BE2C (cell line): ENCODE measurements at regions not wholly inside any gene's neighbourhood (a gene's known extent, or its start where the extent isn't known, plus 50 kb on each side); places are given as distances from the start of the nearest gene placed in this dataset.

Experiments
- DNase-seq: peaks from one replicate; pipeline ENCODE4 v3.0.0-alpha.2; 2020
- H3K27me3 ChIP-seq: fragments of 250-450 bp; sonication (Bioruptor Pico); 2 replicates; pipeline ENCODE4 v1.5.1; 2020; ENCODE audit warnings: mild to moderate bottlenecking
- H3K36me3 ChIP-seq: fragments of 250-450 bp; sonication (Bioruptor Pico); 2 replicates; pipeline ENCODE4 v1.5.1; 2020; ENCODE audit warnings: mild to moderate bottlenecking
- H3K4me1 ChIP-seq: fragments of 250-450 bp; sonication (Bioruptor Pico); 2 replicates; pipeline ENCODE4 v1.5.1; 2020
- H3K4me3 ChIP-seq: 2 replicates; pipeline ENCODE4 v1.5.1; 2011; ENCODE audit warnings: low read depth, low read length
- H3K9me3 ChIP-seq: fragments of 250-450 bp; sonication (Bioruptor Pico); 2 replicates; pipeline ENCODE4 v1.5.1; 2020
- TF ChIP-seq, protein P1 (sequence below): IDR thresholded peaks from 2 replicates; pipeline ENCODE4 v1.5.1; 2012; ENCODE audit warnings: mild to moderate bottlenecking, low read depth, low read length

DNA sequence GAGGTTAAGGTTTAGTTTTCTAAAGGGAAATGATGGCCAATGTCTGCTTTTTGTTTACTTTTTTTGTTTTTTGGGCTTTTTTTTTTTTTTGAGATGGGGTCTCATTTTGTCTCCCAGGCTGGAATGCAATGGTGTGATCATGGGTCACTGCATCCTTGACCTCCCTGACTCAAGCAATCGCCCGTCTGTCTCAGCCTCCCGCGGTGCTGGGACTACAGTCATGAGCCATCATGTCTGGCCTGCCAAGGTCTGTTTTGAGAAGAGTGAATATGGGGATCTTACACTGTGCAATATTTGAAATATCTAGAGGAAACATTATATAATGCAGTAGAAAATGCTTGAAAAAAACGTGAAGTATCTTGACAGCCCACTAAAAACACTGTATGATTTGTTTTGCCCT lies 162.5 kb downstream of the GASK1B start:
- Histone ChIP-seq H3K4me1 (no peaks in the 10 kb centered on the region), H3K9me3 (no peaks in the 10 kb centered on the region), H3K36me3 (no peaks in the 10 kb centered on the region), H3K4me3 (no peak overlapping the region), H3K27me3 (no peaks in the 10 kb centered on the region; the same call in 1 of the 2 replicates)
- TF ChIP-seq, protein P1, sequence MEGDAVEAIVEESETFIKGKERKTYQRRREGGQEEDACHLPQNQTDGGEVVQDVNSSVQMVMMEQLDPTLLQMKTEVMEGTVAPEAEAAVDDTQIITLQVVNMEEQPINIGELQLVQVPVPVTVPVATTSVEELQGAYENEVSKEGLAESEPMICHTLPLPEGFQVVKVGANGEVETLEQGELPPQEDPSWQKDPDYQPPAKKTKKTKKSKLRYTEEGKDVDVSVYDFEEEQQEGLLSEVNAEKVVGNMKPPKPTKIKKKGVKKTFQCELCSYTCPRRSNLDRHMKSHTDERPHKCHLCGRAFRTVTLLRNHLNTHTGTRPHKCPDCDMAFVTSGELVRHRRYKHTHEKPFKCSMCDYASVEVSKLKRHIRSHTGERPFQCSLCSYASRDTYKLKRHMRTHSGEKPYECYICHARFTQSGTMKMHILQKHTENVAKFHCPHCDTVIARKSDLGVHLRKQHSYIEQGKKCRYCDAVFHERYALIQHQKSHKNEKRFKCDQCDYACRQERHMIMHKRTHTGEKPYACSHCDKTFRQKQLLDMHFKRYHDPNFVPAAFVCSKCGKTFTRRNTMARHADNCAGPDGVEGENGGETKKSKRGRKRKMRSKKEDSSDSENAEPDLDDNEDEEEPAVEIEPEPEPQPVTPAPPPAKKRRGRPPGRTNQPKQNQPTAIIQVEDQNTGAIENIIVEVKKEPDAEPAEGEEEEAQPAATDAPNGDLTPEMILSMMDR = no peak
- DNase-seq = no peak

DNA sequence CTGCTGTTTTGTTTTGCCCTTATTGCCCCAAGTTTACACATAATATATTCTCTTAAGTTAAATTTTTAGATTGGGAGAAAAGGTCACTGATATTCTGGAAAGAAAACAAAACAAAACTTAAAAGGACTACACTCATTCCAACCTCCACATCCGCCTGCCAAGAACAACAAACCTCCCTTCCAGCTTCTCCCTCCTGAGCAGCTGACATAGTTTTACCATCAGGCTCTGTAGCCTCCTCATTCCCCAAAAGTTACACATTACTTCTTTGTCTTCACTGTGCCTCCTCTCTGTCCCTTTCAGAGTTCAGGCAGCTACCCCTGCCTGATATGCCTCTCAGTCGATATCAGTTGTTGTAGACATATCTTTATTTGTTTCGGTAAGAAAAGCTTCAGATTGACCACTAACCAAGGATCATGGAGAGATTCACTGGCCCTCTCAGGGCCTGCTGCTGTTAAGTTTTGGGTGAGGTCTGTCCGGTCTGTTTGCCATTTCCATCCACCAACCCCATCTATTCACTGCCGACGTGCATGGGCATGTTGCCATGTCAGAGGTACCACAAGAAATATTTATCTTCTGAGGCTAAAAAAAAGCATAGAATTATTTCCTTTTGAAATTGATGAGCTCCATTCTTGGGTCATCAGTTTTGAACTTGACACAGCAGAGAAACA lies 164.1 kb downstream of the GASK1B start:
- no peaks in the 10 kb centered on the region for H3K4me1 ChIP-seq
- no peaks in the 10 kb centered on the region; the same call in 1 of the 2 replicates for H3K27me3 ChIP-seq
- H3K9me3 ChIP-seq = no peaks in the 10 kb centered on the region
- TF ChIP-seq, protein P1 = no peak
- H3K36me3 ChIP-seq = no peaks in the 10 kb centered on the region
- H3K4me3 ChIP-seq = no peak overlapping the region
- DNase-seq = no peak

DNA sequence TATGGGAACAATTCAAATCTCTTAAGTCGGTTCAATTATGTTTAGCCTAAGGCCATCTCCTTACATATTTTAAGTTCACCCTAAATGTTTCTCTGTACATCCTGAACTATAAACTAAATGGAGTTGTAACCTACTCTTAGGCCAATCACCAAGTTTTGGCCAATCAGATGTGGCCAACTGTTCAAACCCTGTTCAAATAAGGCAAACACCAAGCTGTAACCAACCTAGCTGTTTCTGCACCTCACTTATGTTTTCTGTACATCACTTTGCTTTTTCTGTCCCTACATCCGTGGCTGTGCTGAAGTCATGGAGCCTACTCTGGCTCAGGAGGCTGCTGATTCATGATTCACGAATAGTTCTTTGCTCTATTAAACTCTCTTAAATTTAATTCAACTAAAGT lies 165.3 kb downstream of the GASK1B start:
- DNase-seq = no peak
- no peak overlapping the region for H3K4me3 ChIP-seq
- no peaks in the 10 kb centered on the region for H3K36me3 ChIP-seq
- no peaks in the 10 kb centered on the region for H3K9me3 ChIP-seq
- H3K27me3 ChIP-seq = no peaks in the 10 kb centered on the region; the same call in 1 of the 2 replicates
- TF ChIP-seq, protein P1 = no peak
- H3K4me1 ChIP-seq = no peaks in the 10 kb centered on the region

DNA sequence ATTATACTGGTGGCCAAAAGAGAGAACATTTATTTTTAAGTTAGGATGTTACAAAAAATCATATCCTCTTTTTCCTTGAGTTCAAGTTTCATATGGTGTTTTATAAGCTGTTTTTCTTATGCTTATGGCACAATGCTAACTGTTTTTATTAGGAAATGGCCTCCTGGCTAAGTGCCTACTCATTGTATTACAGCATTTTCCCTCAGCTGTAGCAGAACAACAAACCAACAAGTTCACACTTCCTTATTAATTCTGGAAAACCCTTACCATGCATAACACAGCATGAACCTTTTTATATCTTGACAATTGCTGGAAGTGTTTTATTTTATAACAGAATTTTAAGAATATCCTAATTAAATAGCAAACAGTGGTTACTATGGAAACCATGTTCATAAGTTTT lies 165.8 kb downstream of the GASK1B start:
- H3K4me3 ChIP-seq = no peak overlapping the region
- no peaks in the 10 kb centered on the region for H3K4me1 ChIP-seq
- H3K36me3 ChIP-seq = no peaks in the 10 kb centered on the region
- H3K27me3 ChIP-seq = no peaks in the 10 kb centered on the region; the same call in 1 of the 2 replicates
- no peak for DNase-seq
- no peaks in the 10 kb centered on the region for H3K9me3 ChIP-seq
- TF ChIP-seq, protein P1 = no peak

DNA sequence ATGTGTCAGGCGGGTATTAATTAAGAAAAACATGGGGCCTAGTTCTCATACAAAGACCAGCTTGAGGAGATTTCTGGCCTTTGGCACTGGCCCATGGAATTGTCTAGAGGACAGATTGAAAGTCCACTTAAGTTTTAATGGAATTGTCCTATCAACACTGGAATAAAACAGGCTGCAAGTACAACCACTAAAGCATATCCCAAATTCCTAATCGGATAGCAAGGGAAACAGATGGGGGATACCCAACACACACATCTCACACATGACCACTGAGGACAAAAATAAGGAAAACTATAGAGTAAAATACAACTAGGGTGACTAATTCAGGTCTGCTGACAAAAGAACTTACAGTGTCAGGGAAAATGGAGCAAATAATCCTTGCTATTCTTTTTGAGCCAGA lies 167.8 kb downstream of the GASK1B start:
- TF ChIP-seq, protein P1 = no peak
- H3K36me3 ChIP-seq = no peaks in the 10 kb centered on the region
- no peak for DNase-seq
- H3K4me1 ChIP-seq = no peaks in the 10 kb centered on the region
- H3K4me3 ChIP-seq = no peak overlapping the region
- H3K27me3 ChIP-seq = no peaks in the 10 kb centered on the region; the same call in 1 of the 2 replicates
- no peaks in the 10 kb centered on the region for H3K9me3 ChIP-seq

DNA sequence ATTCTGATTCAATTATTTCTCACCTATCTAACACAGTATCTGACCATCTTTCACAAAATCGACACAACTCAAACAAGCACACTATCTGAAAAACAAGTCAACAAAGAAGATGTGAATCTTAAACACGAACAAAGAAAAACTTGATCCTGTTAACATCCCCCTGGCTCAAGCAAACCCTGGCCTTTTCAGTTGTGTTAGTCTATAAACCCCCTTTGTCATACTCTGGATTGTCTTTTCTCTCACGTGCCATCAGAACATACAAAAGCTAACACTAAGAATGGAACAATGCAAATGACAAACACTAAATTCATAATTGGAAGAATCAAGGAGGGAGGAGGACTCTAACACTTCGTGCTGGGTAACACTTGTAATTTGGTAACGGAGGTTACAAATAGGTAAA lies 168.7 kb downstream of the GASK1B start:
- no peaks in the 10 kb centered on the region for H3K4me1 ChIP-seq
- DNase-seq = no peak
- H3K27me3 ChIP-seq = no peaks in the 10 kb centered on the region; the same call in 1 of the 2 replicates
- H3K36me3 ChIP-seq = no peaks in the 10 kb centered on the region
- H3K9me3 ChIP-seq = no peaks in the 10 kb centered on the region
- no peak overlapping the region for H3K4me3 ChIP-seq
- TF ChIP-seq, protein P1 = no peak
